Neural cell (in vitro differentiated cells): ENCODE measurements at regions not wholly inside any gene's neighbourhood (a gene's known extent, or its start where the extent isn't known, plus 50 kb on each side); places are given as distances from the start of the nearest gene placed in this dataset.

Source experiments
- CTCF ChIP-seq: fragments of 450-650 bp; IDR thresholded peaks from 2 replicates; pipeline ENCODE4 v1.5.1; 2014; ENCODE audit warnings: antibody characterized with exemption, mild to moderate bottlenecking, moderate library complexity; ENCODE audit not compliant: poor library complexity, severe bottlenecking
- EZH2 ChIP-seq: fragments of 200-600, 300-800 bp; shearing (Covaris generic), sonication (generic); IDR thresholded peaks from 2 replicates; pipeline ENCODE4 v1.6.1; 2014; ENCODE audit warnings: antibody characterized with exemption, low read length, borderline replicate concordance, mild to moderate bottlenecking; ENCODE audit not compliant: insufficient read depth, poor library complexity, severe bottlenecking
- REST ChIP-seq: IDR thresholded peaks from 2 replicates; pipeline ENCODE4 v1.6.1; 2012; ENCODE audit warnings: borderline replicate concordance

- TF ChIP-seq REST (no peak), CTCF (no peak), EZH2 (no peak)
Observed at GRCh38 chrX:120795301-120795700, 80.4 kb downstream of the CT47B1 start.
